HL-60/S4 treated with retinoic acid at 250 ng/mL for 4 days and 3 days (cell line): ENCODE measurements at regions not wholly inside any gene's neighbourhood (a gene's known extent, or its start where the extent isn't known, plus 50 kb on each side); places are given as distances from the start of the nearest gene placed in this dataset.

Source experiments
- in situ Hi-C: fragments of 300-500 bp; cut with MboI; formaldehyde crosslinking; loops from 2 replicates; pipeline ENCODE4 v1.7.0; 2022; ENCODE audit warnings: low sequenced_read_pairs

- in situ Hi-C loops = no loop called here
Observed at GRCh38 chr2:65589667-65590066, 157.3 kb upstream of the SPRED2 start.

DNA sequence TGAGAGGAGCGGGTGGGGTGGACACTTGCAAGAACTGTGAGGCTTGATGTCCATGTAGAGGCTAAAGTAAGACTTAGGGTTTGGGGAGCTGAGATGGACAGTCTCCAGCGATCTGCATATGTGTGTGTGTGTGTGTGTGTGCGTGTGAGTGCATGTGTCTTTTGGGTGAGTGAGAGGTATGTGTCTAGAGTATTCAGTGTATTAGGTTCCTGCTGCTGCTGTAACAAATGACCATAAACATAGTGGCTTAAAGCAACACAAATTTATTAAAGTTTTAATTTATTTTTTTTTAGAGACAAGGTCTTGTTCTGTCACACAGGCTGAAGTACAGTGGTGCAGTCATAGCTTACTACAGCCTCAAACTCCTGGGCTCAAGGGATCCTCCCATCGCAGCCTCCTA lies 155.4 kb upstream of the SPRED2 start:
- in situ Hi-C loops = no loop called here

DNA sequence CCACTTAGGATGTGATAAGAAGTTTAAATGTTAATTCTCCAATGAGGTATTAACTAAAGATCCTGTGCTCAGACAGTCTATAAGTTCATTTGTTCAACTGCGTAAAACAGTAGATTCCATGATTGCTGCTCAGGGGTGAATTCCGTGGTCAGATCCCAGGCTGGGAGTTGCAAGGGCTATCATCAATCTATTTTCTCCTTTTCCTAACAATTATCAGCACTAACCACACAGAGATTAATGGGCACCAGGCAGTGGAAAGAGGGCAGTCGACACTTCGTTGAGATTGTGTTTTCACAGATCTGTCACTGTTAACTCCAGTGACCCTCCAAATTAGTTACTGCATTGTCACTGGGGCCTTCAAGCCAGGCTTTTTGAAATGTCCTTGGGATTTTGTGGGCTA lies 154.1 kb upstream of the SPRED2 start:
- in situ Hi-C loops = no loop called here

DNA sequence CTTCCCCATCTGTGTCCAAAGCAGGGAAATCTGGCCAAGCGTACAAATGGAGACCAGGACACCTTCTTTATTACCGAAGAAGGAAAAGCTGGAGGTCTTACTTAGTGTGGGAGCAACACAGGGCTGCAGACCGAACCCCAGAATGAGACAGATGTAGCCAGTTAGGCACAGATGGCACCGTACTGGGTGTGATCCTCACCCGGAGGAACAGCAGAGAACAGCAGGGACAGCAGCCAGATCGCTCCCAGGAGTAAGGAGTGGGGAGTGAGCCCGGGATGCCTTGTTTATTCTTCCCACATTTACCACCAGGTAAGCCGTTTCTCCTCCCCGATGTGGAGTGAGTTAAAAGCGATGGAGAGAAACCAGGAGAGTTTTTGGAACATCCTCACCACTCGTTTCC lies 150.7 kb upstream of the SPRED2 start:
- in situ Hi-C loops = no loop called here

DNA sequence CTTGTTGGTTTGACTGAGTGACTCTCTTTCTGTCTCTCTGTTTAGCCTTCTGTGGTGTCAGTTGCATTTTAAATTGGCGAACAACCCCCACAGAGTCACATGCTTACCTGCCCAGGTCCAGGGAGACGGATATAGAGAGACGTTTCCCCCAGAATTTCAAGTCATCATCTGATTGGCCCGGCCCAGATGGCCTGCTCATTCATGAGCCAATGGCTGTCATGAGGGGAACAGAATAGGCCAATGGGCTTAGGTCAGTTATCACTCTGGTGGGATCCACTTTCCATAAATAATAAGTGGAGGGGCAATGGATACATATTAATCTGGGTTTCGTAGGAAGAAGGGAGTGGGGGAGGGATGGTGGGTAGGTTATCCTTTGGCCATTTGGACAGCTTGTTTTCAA lies 150.0 kb upstream of the SPRED2 start:
- in situ Hi-C loops = no loop called here

GRCh38 chr2:65580824-65581223 lies 148.4 kb upstream of the SPRED2 start:
- in situ Hi-C loops = no loop called here

DNA sequence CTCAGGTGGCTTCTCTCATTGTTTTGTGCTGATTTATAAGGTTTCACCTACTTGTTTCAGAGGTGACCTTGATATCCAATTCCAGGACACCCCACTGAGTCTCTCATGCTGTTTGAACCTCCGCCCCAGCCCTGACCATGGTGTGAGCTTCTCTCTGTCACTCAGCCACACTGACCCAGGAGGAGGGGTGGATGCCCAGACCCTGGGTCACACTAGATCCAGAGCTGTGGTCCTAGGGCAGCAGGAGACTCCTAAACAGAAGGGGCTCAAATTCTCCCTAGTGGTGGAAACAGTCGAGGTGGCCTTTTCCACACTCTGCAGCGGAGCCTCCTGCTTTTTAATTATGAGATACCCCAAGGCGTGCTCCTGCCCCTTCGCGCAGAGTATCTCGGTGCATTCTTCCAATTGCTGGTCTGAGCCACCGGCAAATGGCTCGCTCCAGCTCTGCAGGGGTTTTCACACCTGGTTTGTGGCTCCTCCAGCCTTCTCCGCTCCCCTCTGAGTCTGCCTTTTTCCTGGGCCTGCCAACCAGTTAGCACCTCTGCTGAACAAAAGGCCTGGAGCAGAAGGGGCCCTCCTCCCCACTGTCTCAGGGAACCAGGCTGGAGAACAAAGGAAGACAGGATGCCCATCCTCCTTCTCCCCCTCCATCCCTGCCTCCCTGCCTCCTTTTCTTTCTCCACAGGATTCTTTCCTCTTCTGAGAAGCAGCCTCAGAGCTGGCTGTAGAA lies 147.3 kb upstream of the SPRED2 start:
- in situ Hi-C loops = no loop called here

DNA sequence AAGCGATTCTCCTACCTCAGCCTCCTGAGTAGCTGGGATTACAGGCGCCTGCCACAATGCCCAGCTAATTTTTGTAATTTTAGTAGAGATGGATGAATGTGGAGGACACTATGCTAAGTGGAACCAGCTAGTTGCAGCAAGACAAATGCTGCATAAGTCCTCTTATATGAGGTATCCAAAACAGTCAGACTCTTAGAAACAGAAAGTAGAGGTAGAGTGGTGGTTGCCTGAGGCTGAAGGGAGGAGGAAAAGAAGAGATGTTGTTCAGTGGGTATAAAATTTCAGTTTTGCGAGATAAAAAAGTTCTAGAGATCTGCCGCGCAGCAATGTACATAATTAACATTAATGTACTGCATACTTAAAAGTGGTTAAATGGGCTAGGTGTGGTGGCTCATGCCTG lies 145.3 kb upstream of the SPRED2 start:
- in situ Hi-C loops = no loop called here

DNA sequence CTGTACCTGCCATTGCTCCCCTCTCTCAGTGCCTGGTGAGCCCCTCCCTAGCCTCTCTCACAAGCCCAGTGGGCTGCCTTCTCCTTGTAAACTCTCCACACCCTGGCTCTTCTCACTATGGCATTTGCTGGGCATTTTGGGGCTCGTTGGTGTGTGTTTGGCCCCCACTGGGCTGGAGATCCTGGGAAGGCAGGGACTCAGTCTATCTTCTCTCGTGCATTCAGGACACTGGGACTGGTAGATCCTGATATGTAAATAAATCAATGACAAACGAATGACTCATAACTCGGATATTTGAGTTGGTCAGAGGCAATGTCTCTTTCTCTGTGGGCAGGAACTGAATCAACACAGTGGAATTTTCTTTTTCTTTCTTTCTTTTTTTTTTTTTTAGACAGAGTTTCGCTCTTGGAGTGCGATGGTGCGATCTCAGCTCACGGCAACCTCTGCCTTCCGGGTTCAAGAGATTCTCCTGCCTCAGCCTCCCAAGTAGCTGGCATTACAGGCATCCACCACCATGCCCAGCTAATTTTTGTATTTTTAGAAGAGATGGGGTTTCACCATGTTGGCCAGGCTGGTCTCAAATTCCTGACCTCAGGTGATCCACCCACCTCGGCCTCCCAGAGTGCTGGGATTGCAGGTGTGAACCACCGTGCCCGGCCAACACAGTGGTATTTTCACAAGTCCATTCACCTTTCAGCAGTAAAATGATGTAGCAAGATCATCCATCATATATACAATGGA lies 144.6 kb upstream of the SPRED2 start:
- in situ Hi-C loops = no loop called here

GRCh38 chr2:65576278-65576677 lies 143.9 kb upstream of the SPRED2 start:
- in situ Hi-C loops = no loop called here

GRCh38 chr2:65574993-65575392 lies 142.6 kb upstream of the SPRED2 start:
- in situ Hi-C loops = loop anchor here (25.0 kb wide), 2 partner anchors 513 to 663 kb away; partner anchors contain the start of gene CEP68

GRCh38 chr2:65568656-65569440 lies 136.4 kb upstream of the SPRED2 start:
- in situ Hi-C loops = loop anchor here (10.0 to 25.0 kb wide), 3 partner anchors 304 to 657 kb away; partner anchors contain the start of gene CEP68

- in situ Hi-C loops = loop anchor here (10.0 to 25.0 kb wide), 3 partner anchors 302 to 654 kb away; partner anchors contain the start of gene CEP68
Observed at GRCh38 chr2:65566617-65567016, 134.2 kb upstream of the SPRED2 start.

DNA sequence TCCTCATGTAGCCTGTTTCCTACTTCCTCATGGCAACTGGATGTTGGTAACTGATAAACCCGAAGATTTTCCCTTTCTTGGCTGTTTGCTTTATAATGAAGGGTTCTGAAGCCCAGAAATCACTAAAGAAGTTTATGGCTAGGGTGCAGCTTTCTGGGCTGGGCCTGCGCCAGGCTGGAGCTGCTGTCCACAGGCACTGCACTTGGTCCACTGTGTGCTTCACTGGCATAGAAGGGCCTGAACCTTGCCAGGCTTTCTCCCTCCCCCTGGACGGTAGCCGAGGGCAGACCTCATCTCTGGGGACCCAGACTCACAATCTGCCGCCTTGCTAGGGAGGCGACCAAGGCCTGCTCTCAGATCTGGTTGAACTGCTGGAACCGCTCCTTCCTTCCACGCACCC lies 133.3 kb upstream of the SPRED2 start:
- in situ Hi-C loops = loop anchor here (10.0 to 25.0 kb wide), 3 partner anchors 301 to 653 kb away; partner anchors contain the start of gene CEP68

DNA sequence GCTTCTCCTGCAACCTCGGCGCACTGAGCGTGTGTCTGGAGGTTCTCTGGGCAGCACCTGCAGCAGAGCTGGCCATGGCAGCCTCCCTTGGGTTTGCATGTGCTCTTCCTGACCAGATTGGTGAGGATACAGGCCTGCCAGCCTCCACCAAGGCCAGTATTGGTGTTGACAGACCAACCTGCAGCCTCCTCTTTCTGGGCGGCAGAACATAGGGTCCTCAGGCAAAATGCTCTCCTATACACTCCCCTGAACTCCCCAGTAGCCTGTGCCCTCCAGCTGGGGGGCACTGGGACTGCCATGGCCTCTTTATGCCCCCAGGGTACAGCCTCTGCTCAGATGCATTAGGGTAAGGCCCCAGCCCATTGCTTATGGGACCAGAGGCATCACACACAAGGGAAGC lies 131.9 kb upstream of the SPRED2 start:
- in situ Hi-C loops = loop anchor here (10.0 to 25.0 kb wide), 3 partner anchors 299 to 652 kb away; partner anchors contain the start of gene CEP68

GRCh38 chr2:65562890-65563289 lies 130.5 kb upstream of the SPRED2 start:
- in situ Hi-C loops = loop anchor here (10.0 to 25.0 kb wide), 3 partner anchors 298 to 651 kb away; partner anchors contain the start of gene CEP68

GRCh38 chr2:65558743-65559142 lies 126.3 kb upstream of the SPRED2 start:
- in situ Hi-C loops = loop anchor here (25.0 kb wide), 2 partner anchors 496 to 646 kb away; partner anchors contain the start of gene CEP68

GRCh38 chr2:65557616-65558573 lies 125.5 kb upstream of the SPRED2 start:
- in situ Hi-C loops = loop anchor here (25.0 kb wide), 2 partner anchors 496 to 646 kb away; partner anchors contain the start of gene CEP68

DNA sequence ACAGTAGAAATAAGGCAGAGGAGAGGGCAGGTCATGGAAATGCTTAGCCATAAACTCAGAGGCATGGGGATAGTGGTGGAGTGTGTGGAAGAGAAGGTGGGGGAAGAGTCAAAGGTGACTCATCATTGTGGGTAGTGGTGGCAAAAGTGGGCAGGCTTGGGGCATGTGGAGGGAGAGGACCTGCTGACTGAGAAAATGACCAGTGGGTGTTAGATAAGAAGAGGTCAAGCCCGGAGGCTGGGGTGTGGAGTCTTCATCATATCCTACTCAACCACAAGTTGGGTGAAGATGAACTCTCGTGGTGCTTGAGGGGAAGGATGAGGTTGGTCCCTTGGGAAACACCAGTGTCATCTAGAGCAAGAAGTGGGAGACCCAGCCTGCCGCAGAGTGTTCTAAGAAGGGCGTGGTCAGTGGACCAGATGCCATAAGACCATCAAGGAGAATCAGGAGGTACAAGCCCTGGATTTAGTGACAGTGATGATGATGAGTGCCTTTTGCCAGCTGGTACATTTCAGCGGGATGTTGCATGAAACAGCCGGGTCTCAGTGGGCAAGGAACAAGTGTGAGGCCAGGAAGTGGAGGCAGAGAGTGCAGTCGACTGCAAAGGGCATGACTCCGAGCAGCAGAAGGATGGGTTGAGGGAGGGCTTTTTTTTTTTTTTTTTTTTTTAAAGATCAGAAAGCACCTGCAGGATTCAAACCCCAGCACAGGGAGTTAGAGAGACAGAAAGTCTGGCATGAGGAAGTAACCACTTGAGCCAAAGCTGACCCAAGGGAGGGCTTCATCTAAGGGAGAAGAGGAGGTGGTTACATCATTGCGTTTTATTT lies 122.6 kb upstream of the SPRED2 start:
- in situ Hi-C loops = loop anchor here (25.0 kb wide), 2 partner anchors 493 to 643 kb away; partner anchors contain the start of gene CEP68
